ENCODE measurements at regions not wholly inside any gene's neighbourhood (a gene's known extent, or its start where the extent isn't known, plus 50 kb on each side); places are given as distances from the start of the nearest gene placed in this dataset.
"Not testable (repeated sequence)": the region's sequence is repeated elsewhere in the genome, so short reads cannot be mapped to it uniquely, and the experiment has no call there.

- no peak for DNase-seq (ENCODE audit: low read depth)
- TF ChIP-seq CTCF (IDR thresholded peaks at IDR 0.05; ENCODE audit: insufficient read depth, low read length): no peak
- H3K4me3 ChIP-seq (ENCODE audit: low read depth, low read length): no peak overlapping the region
These were observed 872.9 kb downstream of the TAF11L14 start for GRCh38 chr5:18507114-18507513.

GRCh38 chr5:18517641-18518380, 883.6 kb downstream of the TAF11L14 start:
- no peak for TF ChIP-seq CTCF (IDR thresholded peaks at IDR 0.05; ENCODE audit: insufficient read depth, low read length)
- no peak overlapping the region for H3K4me3 ChIP-seq (ENCODE audit: low read depth, low read length)
- DNase-seq (ENCODE audit: low read depth): no peak

- H3K4me3 ChIP-seq (ENCODE audit: low read depth, low read length): no peak overlapping the region
- TF ChIP-seq CTCF (IDR thresholded peaks at IDR 0.05; ENCODE audit: insufficient read depth, low read length): no peak
- DNase-seq (ENCODE audit: low read depth): no peak
These were observed 889.1 kb downstream of the TAF11L14 start for GRCh38 chr5:18523380-18523779.

- DNase-seq (ENCODE audit: low read depth): no peak
- no peak overlapping the region for H3K4me3 ChIP-seq (ENCODE audit: low read depth, low read length)
- TF ChIP-seq CTCF (IDR thresholded peaks at IDR 0.05; ENCODE audit: insufficient read depth, low read length): no peak
These were observed 892.6 kb downstream of the TAF11L14 start for GRCh38 chr5:18526792-18527405.

GRCh38 chr5:18533137-18533536, 898.9 kb downstream of the TAF11L14 start:
- TF ChIP-seq CTCF (IDR thresholded peaks at IDR 0.05; ENCODE audit: insufficient read depth, low read length): no peak
- H3K4me3 ChIP-seq (ENCODE audit: low read depth, low read length): no peak overlapping the region
- DNase-seq (ENCODE audit: low read depth): no peak

- no peak for TF ChIP-seq CTCF (IDR thresholded peaks at IDR 0.05; ENCODE audit: insufficient read depth, low read length)
- no peak overlapping the region for H3K4me3 ChIP-seq (ENCODE audit: low read depth, low read length)
- no peak for DNase-seq (ENCODE audit: low read depth)
These were observed 899.9 kb downstream of the TAF11L14 start for GRCh38 chr5:18534119-18534518.

- not testable (repeated sequence) for H3K4me3 ChIP-seq (ENCODE audit: low read depth, low read length); DNase-seq (ENCODE audit: low read depth)
These were observed 901.5 kb downstream of the TAF11L14 start for GRCh38 chr5:18535753-18536152.

All from fibroblast of the aortic adventitia (primary cell).